ENCODE measurements at regions not wholly inside any gene's neighbourhood (a gene's known extent, or its start where the extent isn't known, plus 50 kb on each side); places are given as distances from the start of the nearest gene placed in this dataset.
"Not testable (repeated sequence)": the region's sequence is repeated elsewhere in the genome, so short reads cannot be mapped to it uniquely, and the experiment has no call there.

GRCh38 chr3:89533275-89533674 is 425.9 kb downstream of the EPHA3 start:
- WGBS (ENCODE audit: insufficient coverage), result no CpG with 5 or more reads among the region's 2 CpGs
- no peak overlapping the region for H3K4me2 ChIP-seq (replicated peaks; ENCODE audit: extremely low read depth, low read length, poor library complexity, severe bottlenecking)
- no peak overlapping the region for H2AFZ ChIP-seq (ENCODE audit: insufficient read depth, low read depth, low read length, poor library complexity, severe bottlenecking)
- no peaks in the 10 kb centered on the region for H3K79me2 ChIP-seq (ENCODE audit: insufficient read depth, low read length)
- H3K9me3 ChIP-seq (replicated peaks in 1 of 2; ENCODE audit: control insufficient read depth in 1 of 2, insufficient read depth in 1 of 2, low read length in 2 of 2), result no peaks in the 10 kb centered on the region
- no peak overlapping the region for H3K9ac ChIP-seq (ENCODE audit: insufficient read depth, low read length, poor library complexity, severe bottlenecking)
- no peak for DNase-seq
- Mint-ChIP-seq H3K27ac (no peak overlapping the region), H3K36me3 (no peaks in the 10 kb centered on the region), H3K9me3 (peaks cover 0 to 11% (median 1%) of the 10 kb centered on the region in 7 donors), H3K27me3 (ENCODE audit: low read depth in 3 of 3) (no peaks in the 10 kb centered on the region), H3K4me3 (no peak overlapping the region), H3K4me1 (no peaks in the 10 kb centered on the region)
- no peak overlapping the region for H3K4me3 ChIP-seq (replicated peaks in 1 of 3; ENCODE audit: low read depth in 2 of 3, low read length in 3 of 3)
- intact Hi-C loops (cut with micrococcal nuclease), result no loop called here
- no peak for TF ChIP-seq CTCF (IDR thresholded peaks at IDR 0.05)
- no peak overlapping the region for H3K27ac ChIP-seq (ENCODE audit: low read depth in 1 of 2, low read length in 2 of 2)
- H3K4me1 ChIP-seq (ENCODE audit: control insufficient read depth in 1 of 2, insufficient read depth in 2 of 2, low read length in 2 of 2), result no peaks in the 10 kb centered on the region
- H3K36me3 ChIP-seq (replicated peaks in 1 of 2; ENCODE audit: control insufficient read depth in 1 of 2, insufficient read depth in 2 of 2, low read length in 2 of 2), result no peaks in the 10 kb centered on the region
- no peaks in the 10 kb centered on the region for H3K27me3 ChIP-seq (ENCODE audit: control insufficient read depth in 2 of 2, insufficient read depth in 2 of 2, low read length in 2 of 2)
- H4K20me1 ChIP-seq (ENCODE audit: insufficient read depth, low read length), result no peaks in the 10 kb centered on the region

- H3K36me3 Mint-ChIP-seq; H3K9me3 ChIP-seq (replicated peaks in 1 of 2; ENCODE audit: control insufficient read depth in 1 of 2, insufficient read depth in 1 of 2, low read length in 2 of 2); H3K4me1 Mint-ChIP-seq; H3K27ac Mint-ChIP-seq; H3K4me3 Mint-ChIP-seq; H3K36me3 ChIP-seq (replicated peaks in 1 of 2; ENCODE audit: control insufficient read depth in 1 of 2, insufficient read depth in 2 of 2, low read length in 2 of 2); H3K27ac ChIP-seq (ENCODE audit: low read depth in 1 of 2, low read length in 2 of 2); H2AFZ ChIP-seq (ENCODE audit: insufficient read depth, low read depth, low read length, poor library complexity, severe bottlenecking); DNase-seq; H4K20me1 ChIP-seq (ENCODE audit: insufficient read depth, low read length); H3K27me3 Mint-ChIP-seq (ENCODE audit: low read depth in 3 of 3); intact Hi-C loops (cut with micrococcal nuclease); H3K4me1 ChIP-seq (ENCODE audit: control insufficient read depth in 1 of 2, insufficient read depth in 2 of 2, low read length in 2 of 2); H3K4me2 ChIP-seq (replicated peaks; ENCODE audit: extremely low read depth, low read length, poor library complexity, severe bottlenecking); H3K9ac ChIP-seq (ENCODE audit: insufficient read depth, low read length, poor library complexity, severe bottlenecking); H3K4me3 ChIP-seq (replicated peaks in 1 of 3; ENCODE audit: low read depth in 2 of 3, low read length in 3 of 3); H3K27me3 ChIP-seq (ENCODE audit: control insufficient read depth in 2 of 2, insufficient read depth in 2 of 2, low read length in 2 of 2); H3K79me2 ChIP-seq (ENCODE audit: insufficient read depth, low read length): not testable (repeated sequence)
- WGBS (ENCODE audit: insufficient coverage), result 100% methylated on average over 1 of the region's 6 CpGs
- peaks cover 0 to 10% (median 4%) of the 10 kb centered on the region in 7 donors for H3K9me3 Mint-ChIP-seq
Measured at GRCh38 chr3:89554587-89554986, 447.2 kb downstream of the EPHA3 start.
